ENCODE measurements at regions not wholly inside any gene's neighbourhood (a gene's known extent, or its start where the extent isn't known, plus 50 kb on each side); places are given as distances from the start of the nearest gene placed in this dataset.

DNA sequence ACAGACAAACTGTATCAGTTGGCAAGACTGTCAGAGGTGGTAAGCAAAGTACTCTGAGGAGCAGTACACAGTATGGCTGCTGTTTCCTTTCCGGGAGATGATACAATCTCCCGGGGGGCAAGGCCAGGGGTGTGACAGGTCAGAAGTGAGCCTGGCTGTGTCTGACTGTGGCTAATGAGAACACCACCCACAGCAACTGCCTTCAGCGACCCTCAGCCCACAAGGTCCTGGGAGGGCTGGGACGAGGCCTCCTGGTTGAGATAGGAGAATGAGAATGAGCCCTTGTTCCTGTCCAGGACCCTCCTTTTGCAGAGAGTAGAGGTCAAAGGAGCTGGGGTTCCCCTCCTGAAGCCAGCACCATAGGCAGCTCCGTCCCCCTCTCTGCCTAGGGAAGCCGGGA is 421.7 kb downstream of the TCERG1L start:
- Histone ChIP-seq H3K36me3 (ENCODE audit: control insufficient read depth, insufficient read depth, low read length) (no peaks in the 10 kb centered on the region), H3K27me3 (ENCODE audit: control insufficient read depth, insufficient read depth, low read length) (no peaks in the 10 kb centered on the region)
- DNase-seq (ENCODE audit: low read depth): no peak

DNA sequence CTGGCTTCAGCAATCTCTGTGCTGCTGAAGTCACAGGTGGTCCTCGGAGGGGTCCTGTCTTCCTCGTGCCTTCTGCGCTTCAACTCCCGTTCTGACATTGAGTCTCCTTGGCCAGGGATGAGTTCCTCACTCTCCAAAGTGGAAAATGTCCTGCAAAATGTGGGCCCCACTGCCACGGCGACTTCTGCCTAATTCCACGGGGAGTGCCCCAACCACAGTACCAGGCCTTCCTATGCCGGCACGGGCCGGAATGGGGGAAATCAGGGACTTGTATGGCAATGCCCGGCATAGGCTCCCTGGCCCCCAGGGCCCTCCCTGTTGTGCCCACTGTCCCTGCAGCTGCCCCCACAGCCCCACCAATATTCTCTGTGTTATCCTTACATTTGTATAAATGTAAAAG is 420.5 kb downstream of the TCERG1L start:
- no peak for DNase-seq (ENCODE audit: low read depth)
- Histone ChIP-seq H3K36me3 (ENCODE audit: control insufficient read depth, insufficient read depth, low read length) (no peaks in the 10 kb centered on the region), H3K4me3 (ENCODE audit: low read depth, low read length) (no peak overlapping the region), H3K27me3 (ENCODE audit: control insufficient read depth, insufficient read depth, low read length) (no peaks in the 10 kb centered on the region)
- TF ChIP-seq, protein P1, sequence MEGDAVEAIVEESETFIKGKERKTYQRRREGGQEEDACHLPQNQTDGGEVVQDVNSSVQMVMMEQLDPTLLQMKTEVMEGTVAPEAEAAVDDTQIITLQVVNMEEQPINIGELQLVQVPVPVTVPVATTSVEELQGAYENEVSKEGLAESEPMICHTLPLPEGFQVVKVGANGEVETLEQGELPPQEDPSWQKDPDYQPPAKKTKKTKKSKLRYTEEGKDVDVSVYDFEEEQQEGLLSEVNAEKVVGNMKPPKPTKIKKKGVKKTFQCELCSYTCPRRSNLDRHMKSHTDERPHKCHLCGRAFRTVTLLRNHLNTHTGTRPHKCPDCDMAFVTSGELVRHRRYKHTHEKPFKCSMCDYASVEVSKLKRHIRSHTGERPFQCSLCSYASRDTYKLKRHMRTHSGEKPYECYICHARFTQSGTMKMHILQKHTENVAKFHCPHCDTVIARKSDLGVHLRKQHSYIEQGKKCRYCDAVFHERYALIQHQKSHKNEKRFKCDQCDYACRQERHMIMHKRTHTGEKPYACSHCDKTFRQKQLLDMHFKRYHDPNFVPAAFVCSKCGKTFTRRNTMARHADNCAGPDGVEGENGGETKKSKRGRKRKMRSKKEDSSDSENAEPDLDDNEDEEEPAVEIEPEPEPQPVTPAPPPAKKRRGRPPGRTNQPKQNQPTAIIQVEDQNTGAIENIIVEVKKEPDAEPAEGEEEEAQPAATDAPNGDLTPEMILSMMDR (IDR thresholded peaks at IDR 0.05; ENCODE audit: insufficient read depth, low read length, poor library complexity, severe bottlenecking): no peak

More for the DNA sequence above, 421.7 kb downstream of the TCERG1L start:
- TF ChIP-seq, protein P1 (IDR thresholded peaks at IDR 0.05; ENCODE audit: insufficient read depth, low read length, poor library complexity, severe bottlenecking): no peak
- no peak overlapping the region for H3K4me3 ChIP-seq (ENCODE audit: low read depth, low read length)

DNA sequence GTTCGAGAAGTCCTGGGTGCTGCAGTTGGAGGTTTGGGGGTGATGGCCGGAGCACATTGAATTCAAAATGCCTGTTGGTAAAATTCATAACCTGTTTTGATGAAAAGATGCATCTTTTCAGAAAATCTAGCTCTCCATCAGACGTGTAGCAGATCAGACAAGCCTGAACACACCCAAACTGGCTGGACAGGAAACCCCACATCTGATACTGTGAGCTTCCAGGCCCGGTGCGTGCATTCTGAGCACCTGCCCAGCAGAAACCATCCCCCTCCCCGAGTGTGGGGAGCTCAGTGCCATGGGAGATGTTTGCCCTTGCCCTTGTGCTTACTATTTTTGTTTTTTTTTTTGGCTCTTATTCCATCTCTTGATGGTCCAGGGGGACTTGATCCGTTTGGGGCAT is 417.1 kb downstream of the TCERG1L start:
- Histone ChIP-seq H3K4me3 (ENCODE audit: low read depth, low read length) (no peak overlapping the region), H3K36me3 (ENCODE audit: control insufficient read depth, insufficient read depth, low read length) (no peaks in the 10 kb centered on the region), H3K27me3 (ENCODE audit: control insufficient read depth, insufficient read depth, low read length) (no peaks in the 10 kb centered on the region)
- TF ChIP-seq, protein P1 (IDR thresholded peaks at IDR 0.05; ENCODE audit: insufficient read depth, low read length, poor library complexity, severe bottlenecking): no peak
- no peak for DNase-seq (ENCODE audit: low read depth)

DNA sequence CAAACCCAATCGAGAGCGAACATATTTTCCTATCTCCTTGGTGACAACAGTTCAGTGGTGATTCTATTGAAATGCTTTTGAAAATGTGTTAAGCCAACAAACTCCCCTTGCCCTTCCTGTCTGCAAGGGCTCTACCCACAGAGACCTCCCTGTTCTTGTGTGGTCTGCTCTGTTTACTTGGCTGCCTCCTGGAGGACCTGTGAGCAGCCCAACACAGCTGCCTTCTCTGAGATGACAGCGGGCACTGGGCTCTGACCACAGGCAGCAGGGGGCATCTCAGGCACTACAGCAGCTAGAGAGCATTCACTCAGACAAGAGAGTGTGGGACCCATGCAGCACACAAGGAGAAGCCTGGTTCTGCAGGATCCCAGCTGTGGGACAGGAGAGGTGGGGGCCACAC is 416.4 kb downstream of the TCERG1L start:
- H3K27me3 ChIP-seq (ENCODE audit: control insufficient read depth, insufficient read depth, low read length): no peaks in the 10 kb centered on the region
- no peak overlapping the region for H3K4me3 ChIP-seq (ENCODE audit: low read depth, low read length)
- TF ChIP-seq, protein P1 (IDR thresholded peaks at IDR 0.05; ENCODE audit: insufficient read depth, low read length, poor library complexity, severe bottlenecking): no peak
- H3K36me3 ChIP-seq (ENCODE audit: control insufficient read depth, insufficient read depth, low read length): no peaks in the 10 kb centered on the region
- DNase-seq (ENCODE audit: low read depth): no peak

DNA sequence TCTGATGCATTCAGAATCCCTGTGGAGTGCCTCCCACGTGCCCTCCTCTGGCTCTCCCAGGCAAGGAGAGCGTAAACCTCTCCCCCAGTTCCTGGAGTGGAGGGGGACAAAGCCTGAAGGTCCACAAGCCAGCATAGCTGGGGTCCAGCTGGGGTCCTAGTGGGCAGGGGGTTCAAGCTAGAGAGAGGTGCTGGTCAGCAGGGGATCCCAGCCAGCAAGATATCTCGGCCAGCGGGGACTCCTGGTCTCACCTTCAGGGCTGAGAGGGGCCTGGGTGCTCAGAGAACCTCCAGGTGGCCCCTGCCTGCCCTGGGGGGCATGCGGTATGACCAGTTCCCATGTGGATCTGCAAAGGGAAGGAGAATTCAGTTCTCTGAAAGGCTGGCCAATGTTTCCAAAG is 413.7 kb downstream of the TCERG1L start:
- TF ChIP-seq, protein P1 (IDR thresholded peaks at IDR 0.05; ENCODE audit: insufficient read depth, low read length, poor library complexity, severe bottlenecking): no peak
- no peak for DNase-seq (ENCODE audit: low read depth)
- no peaks in the 10 kb centered on the region for H3K36me3 ChIP-seq (ENCODE audit: control insufficient read depth, insufficient read depth, low read length)
- no peak overlapping the region for H3K4me3 ChIP-seq (ENCODE audit: low read depth, low read length)
- no peaks in the 10 kb centered on the region for H3K27me3 ChIP-seq (ENCODE audit: control insufficient read depth, insufficient read depth, low read length)

DNA sequence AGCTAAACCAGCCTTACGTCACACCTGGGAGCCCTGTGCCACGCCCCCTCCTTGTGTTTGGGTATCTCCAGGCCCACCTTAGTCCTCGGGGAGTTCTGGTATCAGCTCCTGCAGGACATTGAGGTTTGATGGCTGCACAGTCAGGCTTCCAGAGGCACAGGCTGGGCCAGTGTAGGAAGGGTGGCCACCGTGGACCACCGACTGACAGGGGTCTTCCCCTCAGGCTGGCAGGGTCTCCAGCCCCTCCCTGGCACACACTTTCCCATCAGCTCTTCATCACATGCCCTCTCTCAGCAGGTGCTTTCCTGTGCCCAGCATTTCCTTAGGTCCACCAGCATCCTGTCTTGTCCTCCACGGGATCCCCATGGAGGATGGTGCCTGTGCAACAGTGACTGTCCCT is 413.1 kb downstream of the TCERG1L start:
- TF ChIP-seq, protein P1 (IDR thresholded peaks at IDR 0.05; ENCODE audit: insufficient read depth, low read length, poor library complexity, severe bottlenecking): no peak
- no peaks in the 10 kb centered on the region for H3K27me3 ChIP-seq (ENCODE audit: control insufficient read depth, insufficient read depth, low read length)
- no peaks in the 10 kb centered on the region for H3K36me3 ChIP-seq (ENCODE audit: control insufficient read depth, insufficient read depth, low read length)
- no peak for DNase-seq (ENCODE audit: low read depth)
- H3K4me3 ChIP-seq (ENCODE audit: low read depth, low read length): no peak overlapping the region
